Tibial nerve (tissue), 4 donors: ENCODE measurements at regions not wholly inside any gene's neighbourhood (a gene's known extent, or its start where the extent isn't known, plus 50 kb on each side); places are given as distances from the start of the nearest gene placed in this dataset.

Experiments used
- CTCF ChIP-seq, 5 experiments: fragments of 200-600 bp in 3 of 5; fragments of 450-650 bp in 2 of 5; sonication (generic) in 3 of 5; IDR thresholded peaks; one replicate each; pipeline ENCODE4 v1.5.1; 2016 to 2019; ENCODE audit warnings: antibody characterized with exemption in 5 of 5, mild to moderate bottlenecking in 3 of 5, moderate library complexity in 2 of 5
- EP300 ChIP-seq, 2 donors: sonication (generic); formaldehyde crosslinking; IDR thresholded peaks; one replicate each; pipeline ENCODE4 v1.6.1; 2017; ENCODE audit warnings: antibody characterized with exemption in 2 of 2, mild to moderate bottlenecking in 1 of 2
- POLR2A ChIP-seq, 2 donors: fragments of 450-650 bp; IDR thresholded peaks; one replicate each; pipeline ENCODE4 v1.6.1; 2017; ENCODE audit warnings: antibody characterized with exemption in 2 of 2, mild to moderate bottlenecking in 2 of 2, moderate library complexity in 2 of 2

GRCh38 chr16:9254863-9255262 is 163.4 kb downstream of the HAPSTR1 start:
- TF ChIP-seq CTCF (IDR thresholded peaks at IDR 0.05) (no peak), POLR2A (IDR thresholded peaks at IDR 0.05) (no peak), EP300 (IDR thresholded peaks at IDR 0.05) (no peak)
